ENCODE measurements at regions not wholly inside any gene's neighbourhood (a gene's known extent, or its start where the extent isn't known, plus 50 kb on each side); places are given as distances from the start of the nearest gene placed in this dataset.

- no peak overlapping the region for H3K4me3 ChIP-seq (ENCODE audit: low read depth, low read length)
- H3K27me3 ChIP-seq (ENCODE audit: control insufficient read depth, insufficient read depth, low read length) = no peaks in the 10 kb centered on the region
- no peak for DNase-seq (ENCODE audit: low read depth)
- no peak for TF ChIP-seq CTCF (IDR thresholded peaks at IDR 0.05; ENCODE audit: insufficient read depth, low read length, poor library complexity, severe bottlenecking)
- H3K36me3 ChIP-seq (ENCODE audit: control insufficient read depth, insufficient read depth, low read length) = no peaks in the 10 kb centered on the region
Observed at GRCh38 chr3:95197661-95198060, 1134.8 kb downstream of the NSUN3 start.

GRCh38 chr3:95200384-95200783 lies 1137.5 kb downstream of the NSUN3 start:
- Histone ChIP-seq H3K36me3 (ENCODE audit: control insufficient read depth, insufficient read depth, low read length) (no peaks in the 10 kb centered on the region), H3K4me3 (ENCODE audit: low read depth, low read length) (no peak overlapping the region), H3K27me3 (ENCODE audit: control insufficient read depth, insufficient read depth, low read length) (no peaks in the 10 kb centered on the region)
- no peak for DNase-seq (ENCODE audit: low read depth)
- TF ChIP-seq CTCF (IDR thresholded peaks at IDR 0.05; ENCODE audit: insufficient read depth, low read length, poor library complexity, severe bottlenecking) = no peak

- DNase-seq (ENCODE audit: low read depth) = no peak
- H3K4me3 ChIP-seq (ENCODE audit: low read depth, low read length) = no peak overlapping the region
- H3K36me3 ChIP-seq (ENCODE audit: control insufficient read depth, insufficient read depth, low read length) = no peaks in the 10 kb centered on the region
- no peak for TF ChIP-seq CTCF (IDR thresholded peaks at IDR 0.05; ENCODE audit: insufficient read depth, low read length, poor library complexity, severe bottlenecking)
- H3K27me3 ChIP-seq (ENCODE audit: control insufficient read depth, insufficient read depth, low read length) = no peaks in the 10 kb centered on the region
Observed at GRCh38 chr3:95210878-95211277, 1148.0 kb downstream of the NSUN3 start.

GRCh38 chr3:95212117-95212516 lies 1149.3 kb downstream of the NSUN3 start:
- no peak for TF ChIP-seq CTCF (IDR thresholded peaks at IDR 0.05; ENCODE audit: insufficient read depth, low read length, poor library complexity, severe bottlenecking)
- no peak for DNase-seq (ENCODE audit: low read depth)
- Histone ChIP-seq H3K27me3 (ENCODE audit: control insufficient read depth, insufficient read depth, low read length) (no peaks in the 10 kb centered on the region), H3K36me3 (ENCODE audit: control insufficient read depth, insufficient read depth, low read length) (no peaks in the 10 kb centered on the region), H3K4me3 (ENCODE audit: low read depth, low read length) (no peak overlapping the region)

GRCh38 chr3:95215437-95215957 lies 1152.6 kb downstream of the NSUN3 start:
- Histone ChIP-seq H3K4me3 (ENCODE audit: low read depth, low read length) (no peak overlapping the region), H3K27me3 (ENCODE audit: control insufficient read depth, insufficient read depth, low read length) (no peaks in the 10 kb centered on the region), H3K36me3 (ENCODE audit: control insufficient read depth, insufficient read depth, low read length) (no peaks in the 10 kb centered on the region)
- DNase-seq (ENCODE audit: low read depth) = no peak
- TF ChIP-seq CTCF (IDR thresholded peaks at IDR 0.05; ENCODE audit: insufficient read depth, low read length, poor library complexity, severe bottlenecking) = no peak

- DNase-seq (ENCODE audit: low read depth) = no peak
- Histone ChIP-seq H3K4me3 (ENCODE audit: low read depth, low read length) (no peak overlapping the region), H3K27me3 (ENCODE audit: control insufficient read depth, insufficient read depth, low read length) (no peaks in the 10 kb centered on the region), H3K36me3 (ENCODE audit: control insufficient read depth, insufficient read depth, low read length) (no peaks in the 10 kb centered on the region)
- TF ChIP-seq CTCF (IDR thresholded peaks at IDR 0.05; ENCODE audit: insufficient read depth, low read length, poor library complexity, severe bottlenecking) = no peak
Observed at GRCh38 chr3:95217661-95218060, 1154.8 kb downstream of the NSUN3 start.

Data from kidney epithelial cell (primary cell).